ENCODE measurements at regions not wholly inside any gene's neighbourhood (a gene's known extent, or its start where the extent isn't known, plus 50 kb on each side); places are given as distances from the start of the nearest gene placed in this dataset.
"Not testable (repeated sequence)": the region's sequence is repeated elsewhere in the genome, so short reads cannot be mapped to it uniquely, and the experiment has no call there.

DNA sequence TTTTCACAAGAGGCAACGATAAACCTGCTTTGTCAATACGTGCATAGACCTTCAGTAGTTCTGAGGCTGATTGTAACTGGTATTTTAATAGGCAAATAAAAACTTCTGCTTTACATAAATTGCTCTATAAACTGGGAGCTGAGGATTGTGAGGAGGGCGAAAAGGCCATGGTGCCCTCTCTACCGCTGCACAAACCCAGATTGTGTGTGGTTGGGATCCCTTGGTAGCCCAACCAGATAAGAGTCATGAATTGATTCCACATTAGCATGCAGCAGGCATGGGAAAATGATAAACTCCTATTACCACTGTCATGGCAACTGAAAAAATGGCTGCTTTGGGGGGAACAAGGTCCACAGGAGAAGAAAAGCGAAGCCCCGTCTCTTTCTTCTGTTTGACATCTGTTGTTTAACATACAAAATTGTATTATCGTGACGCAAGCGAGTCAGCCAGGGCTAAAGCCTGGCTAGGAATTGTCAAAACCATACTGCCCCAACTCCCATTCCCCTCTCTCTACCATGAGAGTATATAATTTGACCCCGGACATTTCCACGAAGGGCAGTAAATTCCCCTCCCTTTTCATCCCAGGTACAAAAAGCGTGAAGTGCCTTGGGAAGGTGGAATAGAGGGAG is 157.8 kb upstream of the SALL4 start:
- H3K4me3 Mint-ChIP-seq (ENCODE audit: low read depth): no peak overlapping the region
- intact Hi-C loops (cut with micrococcal nuclease): loop anchor here (10.0 kb wide), 1 partner anchor 165 kb away; no protein-coding TSS in a partner anchor
- peaks cover 28% of the 10 kb centered on the region for H3K27me3 Mint-ChIP-seq (ENCODE audit: low read depth)
- no peaks in the 10 kb centered on the region for H3K9me3 Mint-ChIP-seq
- no peaks in the 10 kb centered on the region for H3K36me3 Mint-ChIP-seq (ENCODE audit: low read depth)
- H3K27ac Mint-ChIP-seq: no peak overlapping the region
- peaks cover 7% of the 10 kb centered on the region for H3K4me1 Mint-ChIP-seq (ENCODE audit: low read depth)
- no peak for DNase-seq (ENCODE audit: low spot score)

GRCh38 chr20:51959066-51959542 is 156.8 kb upstream of the SALL4 start:
- peaks cover 7% of the 10 kb centered on the region for H3K4me1 Mint-ChIP-seq (ENCODE audit: low read depth)
- intact Hi-C loops (cut with micrococcal nuclease): no loop called here
- H3K9me3 Mint-ChIP-seq: no peaks in the 10 kb centered on the region
- H3K27me3 Mint-ChIP-seq (ENCODE audit: low read depth): peaks cover 28% of the 10 kb centered on the region
- H3K27ac Mint-ChIP-seq: no peak overlapping the region
- H3K4me3 Mint-ChIP-seq (ENCODE audit: low read depth): no peak overlapping the region
- DNase-seq (ENCODE audit: low spot score): no peak
- H3K36me3 Mint-ChIP-seq (ENCODE audit: low read depth): no peaks in the 10 kb centered on the region

- no peak overlapping the region for H3K4me3 Mint-ChIP-seq (ENCODE audit: low read depth)
These were observed 156.1 kb upstream of the SALL4 start for GRCh38 chr20:51958099-51959065.

GRCh38 chr20:51955756-51956155 is 153.4 kb upstream of the SALL4 start:
- Mint-ChIP-seq H3K9me3 (peaks cover 4% of the 10 kb centered on the region), H3K36me3 (ENCODE audit: low read depth) (no peaks in the 10 kb centered on the region), H3K4me3 (ENCODE audit: low read depth) (no peak overlapping the region), H3K4me1 (ENCODE audit: low read depth) (peaks cover 7% of the 10 kb centered on the region), H3K27ac (no peak overlapping the region), H3K27me3 (ENCODE audit: low read depth) (peaks cover 23% of the 10 kb centered on the region)
- no peak for DNase-seq (ENCODE audit: low spot score)
- intact Hi-C loops (cut with micrococcal nuclease): no loop called here

More at GRCh38 chr20:51958099-51959065, 156.1 kb upstream of the SALL4 start:
- DNase-seq (ENCODE audit: low spot score): no peak
- Mint-ChIP-seq H3K9me3 (peaks cover 4% of the 10 kb centered on the region), H3K4me1 (ENCODE audit: low read depth) (peaks cover 7% of the 10 kb centered on the region), H3K27me3 (ENCODE audit: low read depth) (peaks cover 28% of the 10 kb centered on the region), H3K27ac (no peak overlapping the region), H3K36me3 (ENCODE audit: low read depth) (no peaks in the 10 kb centered on the region)
- intact Hi-C loops (cut with micrococcal nuclease): no loop called here

DNA sequence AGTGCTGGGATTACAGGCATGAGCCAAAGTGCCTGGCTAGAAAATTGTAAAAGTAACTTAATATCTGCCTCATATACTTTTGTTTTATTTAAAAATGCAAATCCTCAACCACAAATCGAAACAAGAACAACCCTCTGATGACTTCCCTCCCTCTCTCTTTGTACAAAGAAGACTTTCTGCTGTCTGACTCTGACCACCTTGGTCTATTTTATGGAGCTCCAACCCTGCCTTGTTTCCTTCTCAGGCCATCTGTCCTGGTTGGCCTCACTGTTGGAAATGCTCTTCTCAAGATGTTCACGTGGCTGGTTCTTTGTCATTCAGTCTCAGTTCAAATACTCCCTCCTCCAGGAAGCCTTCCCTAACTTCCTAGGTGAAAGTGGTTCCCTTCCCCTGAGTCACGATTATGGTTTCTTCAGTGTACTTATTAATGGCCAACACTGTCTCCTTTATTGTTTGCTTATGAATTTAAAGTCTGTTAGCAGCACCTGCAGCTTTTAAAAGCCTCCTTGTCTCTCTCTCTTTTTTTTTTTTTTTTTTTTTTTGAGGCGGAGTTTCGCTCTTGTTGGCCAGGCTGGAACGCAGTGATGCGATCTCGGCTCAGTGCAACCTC is 151.5 kb upstream of the SALL4 start:
- Mint-ChIP-seq H3K4me1 (ENCODE audit: low read depth) (peaks cover 6% of the 10 kb centered on the region), H3K4me3 (ENCODE audit: low read depth) (no peak overlapping the region), H3K36me3 (ENCODE audit: low read depth) (no peaks in the 10 kb centered on the region), H3K9me3 (peaks cover 4% of the 10 kb centered on the region), H3K27me3 (ENCODE audit: low read depth) (peaks cover 11% of the 10 kb centered on the region), H3K27ac (no peak overlapping the region)
- DNase-seq (ENCODE audit: low spot score): no peak
- intact Hi-C loops (cut with micrococcal nuclease): no loop called here

DNA sequence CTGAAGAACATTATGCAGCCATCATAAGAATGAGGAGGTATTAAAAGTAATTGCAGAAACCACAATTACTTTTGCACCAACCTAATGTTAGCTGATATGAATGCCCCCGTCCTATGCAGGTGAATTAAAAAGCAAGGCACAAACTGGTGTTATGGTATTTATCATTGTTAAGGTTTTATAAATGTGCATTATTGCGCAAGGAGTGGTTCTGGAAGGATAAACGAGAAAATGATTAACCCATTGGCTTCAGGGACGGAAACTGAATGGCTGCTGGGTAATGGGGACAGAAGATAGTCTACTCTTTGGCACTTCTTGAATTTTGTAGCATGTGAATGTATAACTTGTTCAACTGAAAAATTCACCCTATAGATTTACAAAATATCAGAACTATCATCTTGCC is 148.6 kb upstream of the SALL4 start:
- H3K27ac Mint-ChIP-seq: no peak overlapping the region
- H3K4me3 Mint-ChIP-seq (ENCODE audit: low read depth): no peak overlapping the region
- peaks cover 4% of the 10 kb centered on the region for H3K27me3 Mint-ChIP-seq (ENCODE audit: low read depth)
- H3K36me3 Mint-ChIP-seq (ENCODE audit: low read depth): no peaks in the 10 kb centered on the region
- intact Hi-C loops (cut with micrococcal nuclease): no loop called here
- H3K4me1 Mint-ChIP-seq (ENCODE audit: low read depth): peaks cover 10% of the 10 kb centered on the region
- H3K9me3 Mint-ChIP-seq: peaks cover 4% of the 10 kb centered on the region
- no peak for DNase-seq (ENCODE audit: low spot score)

DNA sequence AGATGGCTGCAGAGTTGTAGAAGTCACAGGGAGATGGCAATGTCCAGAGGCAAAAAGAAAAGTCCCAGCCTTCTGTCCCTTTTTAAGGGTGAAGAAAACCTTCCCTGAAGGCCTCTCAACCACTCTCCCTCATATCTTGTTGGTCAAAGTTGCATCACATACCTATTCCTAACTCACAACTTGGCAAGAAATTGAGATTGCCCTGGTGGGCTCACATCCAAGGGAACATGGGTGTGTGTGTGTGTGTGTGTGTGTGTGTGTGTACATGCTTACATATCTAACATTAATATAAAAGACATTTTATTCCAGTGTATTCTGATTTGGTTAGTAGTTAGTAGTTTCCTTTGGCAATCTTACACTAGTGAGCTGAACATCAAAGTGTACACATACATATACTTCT is 144.3 kb upstream of the SALL4 start:
- no peaks in the 10 kb centered on the region for H3K36me3 Mint-ChIP-seq (ENCODE audit: low read depth)
- H3K27ac Mint-ChIP-seq: no peak overlapping the region
- intact Hi-C loops (cut with micrococcal nuclease): no loop called here
- H3K4me1 Mint-ChIP-seq (ENCODE audit: low read depth): peaks cover 10% of the 10 kb centered on the region
- H3K27me3 Mint-ChIP-seq (ENCODE audit: low read depth): peaks cover 9% of the 10 kb centered on the region
- no peak overlapping the region for H3K4me3 Mint-ChIP-seq (ENCODE audit: low read depth)
- no peak for DNase-seq (ENCODE audit: low spot score)
- H3K9me3 Mint-ChIP-seq: no peaks in the 10 kb centered on the region

GRCh38 chr20:51945881-51946280 is 143.6 kb upstream of the SALL4 start:
- Mint-ChIP-seq H3K27ac (no peak overlapping the region), H3K4me3 (ENCODE audit: low read depth) (no peak overlapping the region), H3K36me3 (ENCODE audit: low read depth) (no peaks in the 10 kb centered on the region), H3K4me1 (ENCODE audit: low read depth) (peaks cover 10% of the 10 kb centered on the region), H3K27me3 (ENCODE audit: low read depth) (peaks cover 9% of the 10 kb centered on the region), H3K9me3 (no peaks in the 10 kb centered on the region)
- no peak for DNase-seq (ENCODE audit: low spot score)
- intact Hi-C loops (cut with micrococcal nuclease): no loop called here

DNA sequence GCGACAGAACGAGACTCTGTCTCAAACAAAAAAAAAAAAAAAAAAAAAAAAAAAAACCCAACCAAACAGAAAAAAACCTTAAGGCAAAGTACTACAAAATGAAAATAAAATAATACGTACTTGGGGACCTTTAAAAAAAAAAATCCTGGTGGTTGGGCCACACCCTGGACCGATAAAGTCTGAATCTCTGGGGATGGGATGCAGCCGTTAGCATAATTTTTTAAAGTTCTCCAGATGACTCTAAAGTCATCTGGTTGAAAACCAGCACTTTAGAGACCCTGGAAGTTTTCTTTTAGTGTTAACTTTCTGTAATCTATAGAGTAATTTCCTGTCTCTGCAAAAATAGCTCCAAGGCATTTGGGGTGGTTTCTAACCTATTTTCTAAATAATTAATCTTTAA is 142.9 kb upstream of the SALL4 start:
- Mint-ChIP-seq H3K9me3 (no peaks in the 10 kb centered on the region), H3K27ac (no peak overlapping the region), H3K36me3 (ENCODE audit: low read depth) (no peaks in the 10 kb centered on the region), H3K27me3 (ENCODE audit: low read depth) (peaks cover 7% of the 10 kb centered on the region), H3K4me1 (ENCODE audit: low read depth) (peaks cover 10% of the 10 kb centered on the region), H3K4me3 (ENCODE audit: low read depth) (no peak overlapping the region)
- intact Hi-C loops (cut with micrococcal nuclease): no loop called here
- DNase-seq (ENCODE audit: low spot score): no peak

- no peak for DNase-seq (ENCODE audit: low spot score)
- Mint-ChIP-seq H3K27ac (no peak overlapping the region), H3K4me1 (ENCODE audit: low read depth) (peaks cover 8% of the 10 kb centered on the region), H3K4me3 (ENCODE audit: low read depth) (no peak overlapping the region), H3K36me3 (ENCODE audit: low read depth) (no peaks in the 10 kb centered on the region), H3K27me3 (ENCODE audit: low read depth) (peaks cover 5% of the 10 kb centered on the region), H3K9me3 (no peaks in the 10 kb centered on the region)
- intact Hi-C loops (cut with micrococcal nuclease): no loop called here
These were observed 141.4 kb upstream of the SALL4 start for GRCh38 chr20:51943761-51944160.

GRCh38 chr20:51943326-51943725 is 141.0 kb upstream of the SALL4 start:
- intact Hi-C loops (cut with micrococcal nuclease); H3K36me3 Mint-ChIP-seq (ENCODE audit: low read depth); H3K27ac Mint-ChIP-seq; DNase-seq (ENCODE audit: low spot score); H3K4me3 Mint-ChIP-seq (ENCODE audit: low read depth); H3K27me3 Mint-ChIP-seq (ENCODE audit: low read depth); H3K4me1 Mint-ChIP-seq (ENCODE audit: low read depth); H3K9me3 Mint-ChIP-seq: not testable (repeated sequence)

GRCh38 chr20:51941503-51941902 is 139.2 kb upstream of the SALL4 start:
- no peaks in the 10 kb centered on the region for H3K4me1 Mint-ChIP-seq (ENCODE audit: low read depth)
- H3K9me3 Mint-ChIP-seq: no peaks in the 10 kb centered on the region
- DNase-seq (ENCODE audit: low spot score): no peak
- H3K4me3 Mint-ChIP-seq (ENCODE audit: low read depth): no peak overlapping the region
- intact Hi-C loops (cut with micrococcal nuclease): no loop called here
- no peaks in the 10 kb centered on the region for H3K36me3 Mint-ChIP-seq (ENCODE audit: low read depth)
- peaks cover 5% of the 10 kb centered on the region for H3K27me3 Mint-ChIP-seq (ENCODE audit: low read depth)
- H3K27ac Mint-ChIP-seq: no peak overlapping the region

GRCh38 chr20:51939259-51939585 is 136.9 kb upstream of the SALL4 start:
- H3K36me3 Mint-ChIP-seq (ENCODE audit: low read depth): no peaks in the 10 kb centered on the region
- no peak for DNase-seq (ENCODE audit: low spot score)
- intact Hi-C loops (cut with micrococcal nuclease): no loop called here
- no peak overlapping the region for H3K27ac Mint-ChIP-seq
- H3K4me1 Mint-ChIP-seq (ENCODE audit: low read depth): no peaks in the 10 kb centered on the region
- no peak overlapping the region for H3K4me3 Mint-ChIP-seq (ENCODE audit: low read depth)
- peaks cover 2% of the 10 kb centered on the region for H3K27me3 Mint-ChIP-seq (ENCODE audit: low read depth)
- H3K9me3 Mint-ChIP-seq: no peaks in the 10 kb centered on the region
